DOHH2 (cell line): ENCODE measurements at regions not wholly inside any gene's neighbourhood (a gene's known extent, or its start where the extent isn't known, plus 50 kb on each side); places are given as distances from the start of the nearest gene placed in this dataset.

Source experiments
- CTCF ChIP-seq: fragments of 200-600 bp; sonication (generic); IDR thresholded peaks from one replicate; pipeline ENCODE4 v1.5.1; 2014; ENCODE audit warnings: antibody characterized with exemption, mild to moderate bottlenecking, low read depth, low read length; ENCODE audit not compliant: poor library complexity, severe bottlenecking
- EZH2phosphoT487 ChIP-seq: fragments of 200-600 bp; sonication (generic); IDR thresholded peaks from 2 replicates; pipeline ENCODE4 v1.6.1; 2017; ENCODE audit warnings: borderline replicate concordance, mild to moderate bottlenecking, antibody characterized with exemption, low read length, moderate library complexity, mixed read lengths

- TF ChIP-seq CTCF: no peak
- TF ChIP-seq EZH2phosphoT487: no peak
Observed at GRCh38 chr6:43886067-43886461, 116.1 kb downstream of the VEGFA start.
